ENCODE measurements at regions not wholly inside any gene's neighbourhood (a gene's known extent, or its start where the extent isn't known, plus 50 kb on each side); places are given as distances from the start of the nearest gene placed in this dataset.

DNA sequence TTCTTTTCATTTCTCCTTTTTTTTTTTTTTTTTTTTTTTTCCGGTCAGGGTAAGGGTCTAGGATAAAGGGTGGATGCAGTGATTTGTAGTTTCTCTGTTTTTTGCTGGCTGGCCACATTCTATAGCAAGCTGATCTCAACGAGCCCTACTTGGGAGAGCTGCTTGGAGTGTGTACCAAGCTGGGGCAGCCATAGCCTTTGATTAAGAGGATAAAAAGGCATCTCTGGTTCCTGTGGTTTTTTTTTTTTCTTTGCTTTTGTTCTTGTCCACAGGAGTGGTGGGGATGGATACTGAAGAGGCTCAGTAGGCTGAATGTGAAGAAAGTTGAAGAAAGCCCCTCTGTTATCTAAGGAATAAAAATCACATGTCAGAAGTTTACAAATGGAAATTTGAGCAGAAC lies 955.3 kb upstream of the WWC1 start:
- TF ChIP-seq, protein P1, sequence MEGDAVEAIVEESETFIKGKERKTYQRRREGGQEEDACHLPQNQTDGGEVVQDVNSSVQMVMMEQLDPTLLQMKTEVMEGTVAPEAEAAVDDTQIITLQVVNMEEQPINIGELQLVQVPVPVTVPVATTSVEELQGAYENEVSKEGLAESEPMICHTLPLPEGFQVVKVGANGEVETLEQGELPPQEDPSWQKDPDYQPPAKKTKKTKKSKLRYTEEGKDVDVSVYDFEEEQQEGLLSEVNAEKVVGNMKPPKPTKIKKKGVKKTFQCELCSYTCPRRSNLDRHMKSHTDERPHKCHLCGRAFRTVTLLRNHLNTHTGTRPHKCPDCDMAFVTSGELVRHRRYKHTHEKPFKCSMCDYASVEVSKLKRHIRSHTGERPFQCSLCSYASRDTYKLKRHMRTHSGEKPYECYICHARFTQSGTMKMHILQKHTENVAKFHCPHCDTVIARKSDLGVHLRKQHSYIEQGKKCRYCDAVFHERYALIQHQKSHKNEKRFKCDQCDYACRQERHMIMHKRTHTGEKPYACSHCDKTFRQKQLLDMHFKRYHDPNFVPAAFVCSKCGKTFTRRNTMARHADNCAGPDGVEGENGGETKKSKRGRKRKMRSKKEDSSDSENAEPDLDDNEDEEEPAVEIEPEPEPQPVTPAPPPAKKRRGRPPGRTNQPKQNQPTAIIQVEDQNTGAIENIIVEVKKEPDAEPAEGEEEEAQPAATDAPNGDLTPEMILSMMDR (IDR thresholded peaks at IDR 0.05; ENCODE audit: low read depth, low read length): no peak
- TF ChIP-seq POLR2A (IDR thresholded peaks at IDR 0.05; ENCODE audit: extremely low read depth, insufficient read length): no peak
- TF ChIP-seq MYC (IDR thresholded peaks at IDR 0.05; ENCODE audit: low read depth, low read length): no peak
- TF ChIP-seq, protein P2, sequence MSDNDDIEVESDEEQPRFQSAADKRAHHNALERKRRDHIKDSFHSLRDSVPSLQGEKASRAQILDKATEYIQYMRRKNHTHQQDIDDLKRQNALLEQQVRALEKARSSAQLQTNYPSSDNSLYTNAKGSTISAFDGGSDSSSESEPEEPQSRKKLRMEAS (IDR thresholded peaks at IDR 0.05; ENCODE audit: low read depth, low read length): no peak

Measured in NB4 (cell line).